ENCODE measurements at regions not wholly inside any gene's neighbourhood (a gene's known extent, or its start where the extent isn't known, plus 50 kb on each side); places are given as distances from the start of the nearest gene placed in this dataset.

DNA sequence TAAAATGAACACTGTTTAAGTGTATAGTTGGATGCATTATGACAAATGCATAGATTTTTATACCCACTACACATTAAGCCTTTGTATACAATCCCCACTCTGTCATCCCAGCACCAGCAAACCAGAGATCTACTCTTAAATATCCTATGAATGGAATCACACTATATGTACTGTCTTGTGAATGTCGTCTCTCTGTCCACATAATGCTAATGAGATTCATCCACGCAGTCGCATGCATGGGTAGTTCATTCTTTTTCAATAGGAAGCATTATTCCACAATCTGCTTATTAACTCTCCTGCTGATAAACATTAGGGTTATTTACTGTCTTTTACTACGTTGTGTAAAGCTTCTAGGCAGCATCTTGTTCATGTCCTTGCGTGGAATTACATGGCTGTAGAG lies 892.3 kb downstream of the LTN1 start:
- H3K9me3 ChIP-seq = no peaks in the 10 kb centered on the region
- no peaks in the 10 kb centered on the region for H3K27me3 ChIP-seq
- no peaks in the 10 kb centered on the region for H3K36me3 ChIP-seq
- peak overlapping the region in 1 of 4 donors; percentile 13 for H3K27ac ChIP-seq
- no peak overlapping the region for H3K4me3 ChIP-seq
- TF ChIP-seq, protein P1, sequence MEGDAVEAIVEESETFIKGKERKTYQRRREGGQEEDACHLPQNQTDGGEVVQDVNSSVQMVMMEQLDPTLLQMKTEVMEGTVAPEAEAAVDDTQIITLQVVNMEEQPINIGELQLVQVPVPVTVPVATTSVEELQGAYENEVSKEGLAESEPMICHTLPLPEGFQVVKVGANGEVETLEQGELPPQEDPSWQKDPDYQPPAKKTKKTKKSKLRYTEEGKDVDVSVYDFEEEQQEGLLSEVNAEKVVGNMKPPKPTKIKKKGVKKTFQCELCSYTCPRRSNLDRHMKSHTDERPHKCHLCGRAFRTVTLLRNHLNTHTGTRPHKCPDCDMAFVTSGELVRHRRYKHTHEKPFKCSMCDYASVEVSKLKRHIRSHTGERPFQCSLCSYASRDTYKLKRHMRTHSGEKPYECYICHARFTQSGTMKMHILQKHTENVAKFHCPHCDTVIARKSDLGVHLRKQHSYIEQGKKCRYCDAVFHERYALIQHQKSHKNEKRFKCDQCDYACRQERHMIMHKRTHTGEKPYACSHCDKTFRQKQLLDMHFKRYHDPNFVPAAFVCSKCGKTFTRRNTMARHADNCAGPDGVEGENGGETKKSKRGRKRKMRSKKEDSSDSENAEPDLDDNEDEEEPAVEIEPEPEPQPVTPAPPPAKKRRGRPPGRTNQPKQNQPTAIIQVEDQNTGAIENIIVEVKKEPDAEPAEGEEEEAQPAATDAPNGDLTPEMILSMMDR (IDR thresholded peaks at IDR 0.05) = no peak
- TF ChIP-seq POLR2A (IDR thresholded peaks at IDR 0.05) = no peak
- H3K4me1 ChIP-seq = no peaks in the 10 kb centered on the region
- WGBS, 2 donors = 78 to 80% methylated on average over 5 of the region's 5 CpGs
- DNase-seq = no peak
- intact Hi-C loops (cut with DNase I) = no loop called here

DNA sequence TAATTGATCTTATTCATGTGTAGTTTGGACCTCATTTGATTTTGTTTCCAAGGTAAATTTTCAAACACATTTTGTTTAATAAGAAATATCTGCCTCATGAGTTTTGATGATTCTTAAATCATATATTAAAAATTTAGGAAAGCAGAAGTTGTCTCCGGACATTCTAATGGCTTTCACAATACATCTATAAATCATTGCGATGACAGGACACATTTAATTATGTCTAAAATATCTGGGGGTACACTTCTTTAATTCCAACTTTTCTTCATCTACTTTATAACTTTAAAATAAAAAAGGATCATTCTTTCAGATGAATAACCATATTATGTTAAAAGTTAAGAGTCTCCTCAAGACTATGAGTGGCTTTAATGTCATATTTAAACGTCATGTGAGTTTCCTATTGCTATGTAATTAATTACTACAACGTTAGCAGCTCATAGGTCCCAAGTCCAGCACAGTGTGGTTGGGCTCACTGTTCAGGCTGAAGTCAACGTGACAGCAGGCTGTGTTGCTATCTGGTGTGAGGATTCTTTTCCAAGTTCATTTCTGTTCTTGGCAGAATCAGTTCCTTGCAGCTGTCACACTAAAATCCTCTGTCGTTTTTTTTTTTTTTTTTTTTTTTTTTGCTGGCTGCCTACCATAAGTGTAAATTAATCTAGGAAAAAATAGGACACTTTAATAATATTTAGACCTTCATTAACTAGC lies 893.5 kb downstream of the LTN1 start:
- H3K36me3 ChIP-seq = no peaks in the 10 kb centered on the region
- TF ChIP-seq, protein P1 (IDR thresholded peaks at IDR 0.05) = no peak
- TF ChIP-seq POLR2A (IDR thresholded peaks at IDR 0.05) = no peak
- H3K4me3 ChIP-seq = no peak overlapping the region
- H3K27ac ChIP-seq = peak overlapping the region in 1 of 4 donors; percentile 39
- H3K4me1 ChIP-seq = no peaks in the 10 kb centered on the region
- no peak for DNase-seq
- WGBS, 2 donors = 28 to 32% methylated on average over 6 of the region's 6 CpGs
- intact Hi-C loops (cut with DNase I) = no loop called here
- H3K9me3 ChIP-seq = no peaks in the 10 kb centered on the region
- H3K27me3 ChIP-seq = no peaks in the 10 kb centered on the region

DNA sequence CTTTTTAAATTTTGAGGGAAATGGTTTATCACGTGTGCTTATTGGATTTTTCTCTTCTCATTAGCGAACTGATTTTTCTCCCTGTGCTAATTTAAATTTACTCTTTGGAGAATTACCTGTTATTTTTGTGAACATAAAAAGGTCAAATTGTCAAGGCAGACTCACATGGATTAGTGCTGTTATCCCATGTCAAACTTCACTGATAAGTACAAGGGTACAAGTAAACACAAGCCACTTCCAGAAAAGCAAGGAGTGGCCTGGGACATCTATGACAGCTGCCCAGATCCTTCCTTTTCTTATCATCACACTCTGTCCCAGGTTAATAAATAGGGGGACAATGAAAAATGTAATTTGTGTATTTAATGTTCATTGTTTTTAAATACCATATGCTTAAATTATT lies 901.2 kb downstream of the LTN1 start:
- no peak overlapping the region for H3K4me3 ChIP-seq
- no peak for TF ChIP-seq POLR2A (IDR thresholded peaks at IDR 0.05)
- TF ChIP-seq, protein P1 (IDR thresholded peaks at IDR 0.05) = no peak
- H3K9me3 ChIP-seq = no peaks in the 10 kb centered on the region
- intact Hi-C loops (cut with DNase I) = no loop called here
- peaks cover 0 to 16% (median 0%) of the 10 kb centered on the region in 3 donors for H3K4me1 ChIP-seq
- 78 to 85% methylated on average over 2 of the region's 2 CpGs for WGBS, 2 donors
- no peaks in the 10 kb centered on the region for H3K27me3 ChIP-seq
- H3K36me3 ChIP-seq = no peaks in the 10 kb centered on the region
- no peak for DNase-seq
- H3K27ac ChIP-seq = peak overlapping the region in 1 of 4 donors; percentile 81

DNA sequence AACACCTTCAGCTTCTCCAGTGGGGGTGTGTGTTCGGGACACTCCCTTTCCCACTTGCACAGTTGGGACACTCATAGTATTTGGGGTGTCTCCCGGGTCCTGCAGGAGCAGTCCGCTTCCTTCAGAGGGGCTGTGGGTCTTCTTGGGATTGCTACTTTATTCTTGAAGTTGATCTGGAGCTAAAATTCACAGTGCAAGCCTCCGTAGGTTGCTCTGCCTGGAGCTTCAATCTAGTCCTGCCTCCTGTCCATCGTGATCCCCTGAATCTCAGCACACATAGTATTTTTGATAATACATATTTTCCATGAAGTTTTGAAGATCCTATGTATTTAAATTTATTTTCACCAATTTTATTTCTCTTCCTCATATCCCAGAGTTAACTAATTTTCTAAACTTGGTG lies 902.1 kb downstream of the LTN1 start:
- intact Hi-C loops (cut with DNase I) = no loop called here
- whole genome bisulfite sequencing, 2 donors = 86 to 87% methylated on average over 4 to 5 of the region's 5 CpGs
- no peak for DNase-seq
- H3K27ac ChIP-seq = peak overlapping the region in 3 of 4 donors; percentile 60 to 81 (median 78)
- TF ChIP-seq, protein P1 (IDR thresholded peaks at IDR 0.05) = no peak
- TF ChIP-seq POLR2A (IDR thresholded peaks at IDR 0.05) = no peak
- H3K4me3 ChIP-seq = peak overlapping the region in 2 of 4 donors; percentile 22 to 29
- H3K27me3 ChIP-seq = no peaks in the 10 kb centered on the region
- H3K4me1 ChIP-seq = peaks cover 0 to 16% (median 0%) of the 10 kb centered on the region in 3 donors
- H3K36me3 ChIP-seq = no peaks in the 10 kb centered on the region
- no peaks in the 10 kb centered on the region for H3K9me3 ChIP-seq

DNA sequence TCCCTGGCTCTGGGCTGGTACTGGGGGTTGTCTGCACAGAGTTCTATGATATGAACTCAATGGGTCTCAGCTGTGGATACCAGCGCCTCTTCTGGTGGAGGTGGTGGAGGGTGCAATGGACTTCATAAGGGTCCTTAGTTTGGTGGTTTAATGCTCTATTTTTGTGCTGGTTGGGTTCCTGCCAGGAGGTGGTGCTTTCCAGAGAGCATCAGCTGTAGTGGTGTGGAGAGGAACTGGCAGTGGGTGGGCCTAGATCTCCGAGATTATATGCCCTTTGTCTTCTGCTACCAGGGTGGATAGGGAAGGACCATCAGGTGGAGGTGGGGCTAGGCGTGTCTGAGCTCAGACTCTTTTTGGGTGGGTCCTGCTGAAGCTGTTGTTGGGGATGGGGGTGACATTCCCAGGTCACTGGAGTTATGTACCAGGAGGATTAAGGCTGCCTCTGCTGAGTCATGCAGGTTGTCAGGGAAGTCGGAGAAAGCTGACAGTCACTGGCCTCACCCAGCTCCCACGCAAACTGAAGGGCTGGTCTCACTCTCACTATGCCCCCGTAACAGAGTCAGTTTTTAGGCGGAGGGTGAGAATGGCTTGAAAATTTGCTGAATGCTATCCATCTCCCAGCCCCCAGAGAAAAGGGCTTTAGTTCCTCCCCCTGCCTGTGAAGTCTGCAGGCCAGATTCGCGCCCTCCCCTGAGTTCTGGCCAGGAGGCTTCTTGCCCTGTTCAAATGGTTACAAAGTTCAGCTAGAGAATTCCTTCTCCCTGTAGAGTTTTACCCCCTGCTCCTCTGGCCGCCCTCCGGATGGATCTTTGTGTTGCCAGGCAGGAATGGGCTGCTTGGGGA lies 902.9 kb downstream of the LTN1 start:
- intact Hi-C loops (cut with DNase I) = no loop called here
- Histone ChIP-seq H3K36me3 (no peaks in the 10 kb centered on the region), H3K27me3 (no peaks in the 10 kb centered on the region), H3K4me1 (peaks cover 0 to 16% (median 0%) of the 10 kb centered on the region in 3 donors), H3K9me3 (no peaks in the 10 kb centered on the region), H3K27ac (peak overlapping the region in 3 of 4 donors; percentile 60 to 81 (median 78)), H3K4me3 (peak overlapping the region in 2 of 4 donors; percentile 22 to 29)
- TF ChIP-seq, protein P1 (IDR thresholded peaks at IDR 0.05) = no peak
- no peak for TF ChIP-seq POLR2A (IDR thresholded peaks at IDR 0.05)
- DNase-seq = no peak
- WGBS, 2 donors = 54 to 67% methylated on average over 5 to 11 of the region's 11 CpGs
